Activated effector memory CD4-positive, alpha-beta T cell treated with anti-CD3 and anti-CD28 coated beads, Interleukin-2, amount 50 U/mL, for 16 hours (primary cell): ENCODE measurements at regions not wholly inside any gene's neighbourhood (a gene's known extent, or its start where the extent isn't known, plus 50 kb on each side); places are given as distances from the start of the nearest gene placed in this dataset.
"Not testable (repeated sequence)": the region's sequence is repeated elsewhere in the genome, so short reads cannot be mapped to it uniquely, and the experiment has no call there.

ENCODE experiments used
- DNase-seq: peaks from one replicate; pipeline ENCODE4 v3.0.0-alpha.2; 2020

DNA sequence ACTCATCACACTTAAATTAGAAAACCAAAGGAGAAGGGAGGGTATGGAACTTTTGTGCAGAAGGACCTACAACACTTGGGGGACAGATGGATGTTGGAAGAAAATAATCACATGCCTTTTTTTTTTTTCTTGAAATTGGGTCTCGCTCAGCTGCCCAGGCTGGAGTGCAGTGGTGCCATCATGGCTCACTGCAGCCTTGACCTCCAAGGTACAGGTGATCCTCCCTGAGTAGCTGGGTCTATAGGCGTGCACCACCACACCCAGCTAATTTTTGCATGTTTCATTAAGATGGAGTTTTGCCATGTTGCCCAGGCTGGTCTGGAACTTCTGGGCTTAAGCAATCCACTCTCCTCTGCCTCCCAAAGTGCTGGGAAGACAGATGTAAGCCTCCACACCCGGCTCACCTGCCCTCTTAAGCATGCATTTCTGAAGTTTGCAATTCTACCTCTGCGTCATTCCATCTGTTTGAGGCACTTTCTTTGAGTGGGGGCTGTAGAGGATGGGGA is 370.8 kb upstream of the JARID2 start:
- DNase-seq = no peak

DNA sequence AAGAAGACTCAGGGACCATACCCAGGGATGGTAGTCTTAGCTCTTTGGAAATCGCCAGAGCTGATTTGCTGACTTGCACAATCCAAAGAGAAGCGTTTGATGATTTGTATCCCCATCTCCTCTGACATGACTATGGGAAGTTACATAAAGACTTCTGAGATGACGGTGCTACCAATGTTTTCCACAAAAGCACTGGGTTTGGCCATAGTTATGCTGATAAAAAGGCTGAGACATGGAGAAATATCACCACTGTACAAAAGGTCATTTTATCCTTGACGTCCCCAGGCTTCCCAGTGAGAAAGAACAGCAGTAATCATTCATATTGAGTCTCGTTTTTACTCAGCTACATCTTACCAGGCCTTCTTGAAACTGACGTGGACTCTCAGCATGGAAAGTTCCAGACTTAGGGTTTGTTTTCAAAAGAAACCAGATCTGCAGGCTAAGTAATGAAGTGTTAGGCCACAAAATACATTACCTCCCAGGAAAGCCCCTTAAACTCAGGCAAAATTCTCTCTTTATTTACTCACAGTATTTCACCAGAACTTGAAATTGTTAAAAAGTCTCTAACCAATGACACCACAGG is 370.3 kb upstream of the JARID2 start:
- DNase-seq = no peak

DNA sequence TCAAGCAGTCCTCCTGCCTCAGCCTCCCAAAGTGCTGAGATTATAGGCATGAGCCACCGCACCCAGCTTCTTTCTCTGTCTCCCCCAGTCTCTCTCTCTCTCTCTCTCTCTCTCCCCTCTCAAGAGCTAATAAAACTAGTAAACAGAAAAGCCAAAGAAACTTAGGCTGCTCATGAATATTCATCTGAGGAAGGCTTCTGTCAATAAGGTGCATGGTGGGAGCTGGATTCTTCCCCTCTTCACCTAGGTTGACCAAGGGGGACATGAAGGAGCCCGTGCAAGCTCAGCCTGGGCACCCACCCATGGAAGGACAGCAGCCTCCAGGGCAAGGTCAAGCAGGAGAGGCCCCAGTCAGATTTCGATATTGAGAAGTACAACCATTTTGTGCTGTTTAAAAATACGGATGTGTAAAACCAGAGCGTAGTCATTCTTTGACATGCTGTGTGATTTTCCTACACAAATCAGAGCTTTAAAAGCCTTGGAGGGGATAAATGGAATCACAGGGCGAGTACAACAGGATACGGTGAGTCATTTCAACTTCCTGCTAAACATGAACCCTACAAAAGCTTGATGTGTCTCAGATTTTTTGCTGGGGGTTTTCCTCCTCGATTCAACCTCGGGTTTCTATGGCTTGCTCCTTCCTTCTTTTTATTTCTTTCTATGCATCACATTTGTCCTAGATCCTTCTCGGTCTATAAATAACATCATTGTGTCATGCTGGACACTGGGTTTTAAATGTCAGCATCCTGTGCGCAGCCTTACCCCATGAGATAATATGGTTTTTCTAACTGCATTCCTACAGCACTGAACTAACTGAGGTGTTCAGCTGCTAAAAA is 368.9 kb upstream of the JARID2 start:
- DNase-seq = no peak

DNA sequence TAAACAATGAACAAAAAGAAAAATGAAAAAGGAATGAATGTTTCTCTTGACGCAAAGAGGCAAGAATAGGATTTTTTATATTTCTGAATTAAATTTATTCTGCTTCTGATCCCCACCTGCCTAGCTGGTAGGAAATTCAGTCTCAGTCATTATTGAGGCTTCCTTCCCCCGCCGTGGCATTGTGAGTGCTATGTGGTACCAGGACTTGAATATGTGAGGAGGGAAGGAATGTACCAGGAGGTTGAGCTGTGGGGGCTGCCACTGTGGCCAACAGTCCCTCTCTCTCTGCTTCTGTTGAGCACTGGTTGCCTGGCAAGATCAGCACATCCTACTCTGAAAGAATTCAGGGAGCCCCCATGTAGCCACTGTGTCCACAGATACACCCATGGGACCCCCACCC is 368.1 kb upstream of the JARID2 start:
- no peak for DNase-seq

DNA sequence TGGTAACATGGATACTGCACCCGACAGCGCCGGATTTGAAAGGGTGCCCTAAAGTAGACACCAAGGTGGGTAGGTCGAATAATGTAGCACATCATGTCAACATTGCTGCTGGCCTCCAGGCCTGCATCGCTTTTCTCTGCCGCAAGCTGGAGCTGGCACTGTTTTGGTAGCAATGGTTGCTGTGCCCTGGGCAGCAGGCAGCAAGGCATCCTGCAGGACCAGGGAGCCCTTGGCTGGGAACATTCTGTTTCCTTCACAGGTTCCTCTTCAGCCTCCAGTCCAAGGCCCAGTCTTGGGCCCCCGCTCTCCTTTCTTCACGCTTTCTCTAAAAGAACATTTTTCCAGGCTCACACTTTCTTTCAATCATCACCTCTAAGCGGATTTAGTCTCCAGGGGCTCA is 365.8 kb upstream of the JARID2 start:
- no peak for DNase-seq

DNA sequence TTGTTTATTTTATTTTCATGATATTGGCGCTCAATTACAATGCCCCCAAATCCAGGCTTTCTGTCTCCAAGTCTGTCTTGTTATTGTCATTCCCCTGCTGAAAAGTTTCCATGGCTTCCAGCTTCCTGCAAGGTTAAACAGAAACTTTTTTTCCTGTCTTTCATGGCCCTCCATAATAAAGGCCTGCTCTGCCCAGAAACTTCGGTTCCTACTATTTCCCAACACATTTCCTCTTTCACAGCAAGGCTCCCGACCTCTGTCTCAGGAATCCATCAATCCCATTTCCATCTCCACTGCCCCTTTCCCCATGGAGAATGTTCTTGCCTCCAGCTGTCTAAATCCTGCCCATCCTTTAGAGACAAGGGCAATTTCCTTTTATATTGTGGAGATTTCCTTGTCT is 365.2 kb upstream of the JARID2 start:
- no peak for DNase-seq

DNA sequence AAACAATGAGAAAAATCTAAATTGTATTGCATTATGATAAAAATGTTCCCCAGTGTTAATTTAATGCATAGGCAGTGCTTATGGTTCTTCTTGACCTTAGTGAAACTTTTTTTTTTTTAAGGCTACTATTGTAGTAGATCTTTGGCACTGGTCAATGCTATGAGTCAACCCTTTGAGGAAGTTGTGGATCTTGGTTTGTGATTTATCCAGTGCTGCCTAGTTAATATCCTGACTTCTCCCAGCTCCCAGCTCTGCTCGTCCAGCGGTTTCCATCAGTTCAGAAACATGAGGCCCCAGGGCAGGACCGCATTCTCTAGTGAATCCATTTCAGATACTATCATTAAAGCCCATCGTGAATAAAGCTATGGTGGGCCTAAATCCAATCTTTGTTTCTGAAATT is 364.5 kb upstream of the JARID2 start:
- DNase-seq = no peak

DNA sequence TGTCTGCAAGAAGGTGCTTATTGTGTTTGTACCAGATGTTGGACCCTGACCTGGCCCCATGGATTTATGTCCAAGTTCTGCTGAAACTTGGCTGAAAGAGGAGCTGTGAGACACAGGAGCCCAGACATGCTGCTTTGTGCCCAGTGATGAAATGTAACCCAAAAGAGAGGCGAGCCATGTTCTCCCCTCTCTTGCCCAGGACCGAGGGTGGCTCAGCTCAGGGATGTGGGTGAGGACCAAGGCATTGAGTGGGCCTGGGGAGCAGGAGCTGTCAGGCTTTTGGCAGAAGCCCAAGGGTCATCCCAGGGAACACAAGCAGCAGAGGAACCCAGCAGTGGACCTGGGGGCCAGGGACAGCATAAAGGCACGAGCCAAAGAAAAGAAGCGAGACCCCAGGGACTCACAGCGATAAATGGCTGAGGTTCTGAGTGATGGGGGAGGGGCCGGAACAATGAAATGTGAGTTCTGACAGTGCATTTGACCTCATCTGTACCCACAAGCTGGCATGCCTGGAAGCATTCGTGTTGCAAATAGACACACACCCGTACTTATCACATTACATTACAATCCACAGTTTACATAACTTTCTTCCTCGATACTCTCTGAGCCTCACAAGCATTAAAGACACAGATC is 363.4 kb upstream of the JARID2 start:
- no peak for DNase-seq

DNA sequence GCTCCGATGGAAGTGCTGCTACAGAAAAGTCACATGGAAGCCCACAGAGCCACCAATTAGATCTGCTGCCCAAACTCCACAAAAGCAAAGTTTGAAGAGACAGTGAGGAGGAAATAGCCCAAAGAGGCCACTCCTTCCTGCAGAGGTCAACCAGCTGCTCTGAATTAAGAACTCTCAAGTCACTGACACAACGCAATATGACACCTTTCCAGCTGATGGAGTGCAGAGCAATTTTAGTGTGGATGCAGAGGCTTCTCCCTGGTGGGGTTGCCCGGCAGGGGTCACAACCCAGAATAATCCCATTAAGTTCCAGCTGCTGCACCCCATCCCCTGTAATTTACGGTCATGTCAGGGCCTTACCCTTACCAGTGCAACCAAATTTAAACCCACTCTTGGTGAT is 361.9 kb upstream of the JARID2 start:
- DNase-seq = no peak

DNA sequence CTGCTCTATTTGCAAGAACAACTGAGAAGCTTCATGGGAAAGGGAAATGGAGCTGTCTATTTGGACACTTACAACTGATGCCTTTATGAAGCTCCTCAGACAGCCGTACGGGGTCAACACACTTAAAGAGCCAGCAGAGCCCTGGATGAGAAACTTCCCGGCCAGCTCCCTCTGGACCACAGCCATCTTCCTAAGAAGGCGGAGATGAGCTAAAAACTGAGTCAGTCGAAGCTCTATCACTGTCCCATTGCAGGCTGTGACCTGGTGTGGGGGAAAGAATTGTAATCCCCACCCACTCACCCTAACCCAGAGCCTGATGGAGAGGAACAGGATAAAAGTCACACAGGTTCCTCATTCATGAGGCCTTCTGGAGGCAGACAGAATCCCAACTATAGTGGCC is 360.4 kb upstream of the JARID2 start:
- DNase-seq = no peak

DNA sequence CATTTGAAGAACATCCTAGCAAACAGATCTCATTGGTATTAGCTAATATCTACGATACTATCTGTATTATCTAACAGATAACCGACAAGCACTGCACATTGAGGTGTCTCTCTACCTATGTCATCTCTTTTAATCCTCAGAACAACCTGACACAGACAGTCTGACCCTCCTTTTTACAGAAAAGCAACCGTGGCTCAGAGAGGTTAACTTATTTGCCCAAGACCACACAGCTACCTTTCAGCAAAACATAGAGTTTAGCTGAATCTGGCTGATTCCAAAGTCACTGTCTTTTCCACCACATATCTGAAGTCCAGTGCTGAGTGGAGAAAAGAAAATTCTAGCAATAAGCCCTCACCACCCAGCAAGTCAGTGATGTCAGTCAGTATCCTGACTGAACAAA is 358.7 kb upstream of the JARID2 start:
- no peak for DNase-seq

DNA sequence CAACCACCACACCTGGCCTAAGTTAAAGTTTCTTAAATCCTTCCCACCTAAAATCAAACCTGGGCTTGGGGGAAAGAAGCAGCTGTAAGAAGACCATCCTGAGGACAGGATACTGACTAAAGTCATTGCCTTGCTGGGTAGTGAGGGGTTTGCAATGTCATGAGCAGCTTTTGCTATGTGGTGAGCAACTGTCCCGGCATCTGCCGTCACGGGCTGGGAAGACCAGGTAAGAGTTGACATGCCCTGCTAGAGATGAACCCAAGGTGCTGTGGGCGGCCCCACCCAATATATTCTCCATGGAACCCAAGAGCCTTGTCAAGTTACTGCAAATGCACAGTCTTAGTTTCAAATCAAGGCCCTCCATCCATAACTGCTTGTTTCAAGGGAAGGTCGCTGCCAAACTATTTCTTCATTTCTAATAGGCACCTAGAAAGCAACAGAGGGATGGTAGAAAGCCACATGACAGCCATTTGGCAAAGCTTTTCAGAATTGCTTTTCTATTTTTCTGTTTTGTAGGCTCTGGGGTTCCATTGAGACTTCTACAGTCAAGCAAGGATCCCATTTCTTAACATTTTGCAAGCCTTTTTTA is 357.8 kb upstream of the JARID2 start:
- DNase-seq = no peak

DNA sequence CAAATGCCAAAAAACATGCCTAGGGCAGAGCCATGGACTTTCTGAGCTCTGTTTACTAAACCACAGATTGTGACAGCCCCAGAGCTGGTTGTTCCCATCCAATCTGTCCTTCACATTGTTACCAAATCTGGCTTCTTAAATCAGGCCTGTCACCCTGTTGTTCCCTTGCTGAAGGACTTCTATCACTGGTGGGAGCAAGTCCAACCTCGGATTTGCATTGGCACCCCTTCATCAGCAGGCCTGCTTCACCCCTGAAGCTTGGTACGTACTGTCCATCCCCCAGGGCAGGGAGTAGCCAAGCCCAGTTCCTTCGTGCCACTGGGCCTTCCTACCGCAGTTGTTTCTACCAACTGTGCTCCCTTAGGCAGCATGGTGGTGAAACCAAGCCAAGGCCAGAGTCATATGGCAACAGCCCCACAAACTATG is 357.3 kb upstream of the JARID2 start:
- DNase-seq = no peak

DNA sequence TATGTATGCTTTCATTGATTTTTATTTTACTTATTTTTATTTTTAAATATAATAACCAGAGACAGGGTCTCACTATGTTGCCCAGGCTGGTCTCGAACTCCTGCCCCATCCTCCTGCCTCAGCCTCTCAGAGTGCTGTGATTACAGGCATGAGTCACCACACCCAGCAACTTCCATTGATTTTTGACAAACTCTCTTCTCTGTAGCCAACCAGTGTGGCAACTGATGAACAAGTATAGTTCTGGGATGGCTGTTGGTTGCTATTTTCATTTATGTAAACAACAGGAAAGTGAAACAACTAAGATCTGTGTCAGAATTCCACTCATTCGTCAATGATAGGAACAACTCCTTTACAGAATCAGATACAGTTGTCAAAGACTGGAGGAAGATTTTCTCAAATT is 356.7 kb upstream of the JARID2 start:
- DNase-seq = no peak

DNA sequence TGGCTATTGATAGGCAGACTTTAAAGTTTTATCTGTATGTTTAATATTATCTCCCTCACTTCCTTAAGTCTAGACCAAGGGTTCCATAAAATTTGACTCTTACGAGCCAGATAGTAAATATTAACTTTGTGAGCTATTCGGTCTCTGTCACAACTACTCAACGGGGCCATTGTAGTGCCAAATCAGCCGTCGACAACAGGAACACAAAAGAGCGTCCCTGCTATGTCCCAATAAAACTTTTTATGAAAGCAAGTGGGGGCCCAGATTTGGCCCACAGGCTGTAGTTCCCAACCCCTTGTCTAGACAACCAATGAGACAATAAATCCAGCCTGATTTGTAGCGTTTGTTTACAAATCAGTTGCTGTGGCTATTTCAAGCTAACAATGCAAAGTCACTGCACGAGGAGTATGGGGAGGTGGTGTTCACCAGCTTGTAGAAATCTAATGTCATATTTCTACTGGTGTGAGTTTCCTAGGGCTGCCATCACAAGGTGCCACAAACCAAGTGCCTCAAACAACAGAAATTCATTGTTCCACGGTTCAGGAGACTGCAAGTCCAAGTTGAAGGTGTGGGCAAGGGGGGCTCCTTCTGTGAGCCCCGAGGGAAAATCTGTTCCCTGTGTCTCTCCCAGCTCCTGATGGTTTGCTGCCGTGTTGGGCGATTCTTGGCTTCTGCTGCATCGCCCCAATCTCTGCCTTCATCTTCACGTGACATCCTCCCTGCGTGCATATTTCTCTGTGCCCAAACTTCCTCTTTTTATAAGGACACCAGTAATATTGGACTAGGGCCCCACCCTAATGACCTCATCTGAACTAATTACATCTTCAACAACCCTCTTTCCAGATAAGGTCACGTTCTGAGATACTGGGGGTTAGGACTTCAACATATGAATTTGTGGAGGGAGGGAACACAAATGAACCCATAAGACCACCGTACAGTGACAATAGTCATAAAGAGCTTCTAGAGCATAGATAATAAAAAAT is 356.0 kb upstream of the JARID2 start:
- DNase-seq = no peak

DNA sequence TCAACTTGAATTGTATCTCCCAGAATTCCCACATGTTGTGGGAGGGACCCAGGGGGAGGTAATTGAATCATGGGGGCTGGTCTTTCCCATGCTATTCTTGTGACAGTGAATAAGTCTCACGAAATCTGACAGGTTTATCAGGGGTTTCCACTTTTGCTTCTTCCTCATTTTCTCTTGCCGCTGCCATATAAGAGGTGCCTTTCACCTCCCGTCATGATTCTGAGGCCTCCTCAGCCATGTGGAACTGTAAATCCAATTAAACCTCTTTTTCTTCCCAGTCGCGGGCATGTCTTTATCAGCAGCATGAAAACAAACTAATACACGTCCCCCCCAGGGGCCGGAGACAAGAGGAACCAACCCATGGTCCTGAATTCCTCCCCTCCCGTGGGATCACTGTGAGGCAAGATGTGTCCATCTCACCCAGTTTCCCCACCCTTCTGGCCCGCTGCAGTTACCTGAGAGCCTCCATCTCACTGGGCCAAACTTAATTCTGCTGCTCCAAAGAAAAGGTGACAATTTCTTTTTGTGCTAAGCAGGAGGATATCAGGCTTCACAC is 354.0 kb upstream of the JARID2 start:
- DNase-seq = not testable (repeated sequence)

DNA sequence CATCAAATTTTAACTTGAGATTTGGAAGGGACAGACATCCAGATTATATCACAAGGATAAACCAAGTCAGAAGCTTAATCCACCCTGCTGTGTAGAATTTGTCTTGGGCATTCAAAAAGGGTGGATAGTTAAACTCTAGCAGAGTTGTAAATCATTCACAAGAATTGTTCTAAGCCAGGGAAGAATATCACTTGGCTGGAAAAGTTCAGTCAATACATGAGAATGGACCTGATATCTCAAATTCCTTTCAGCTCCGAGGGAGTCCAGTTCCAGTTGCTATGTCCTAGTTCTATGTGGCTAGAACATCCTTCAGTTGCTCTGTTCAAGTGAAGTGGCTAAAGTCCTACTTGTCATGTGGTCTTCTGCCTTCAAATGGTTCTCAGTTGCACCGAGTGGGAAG is 351.8 kb upstream of the JARID2 start:
- DNase-seq = no peak

DNA sequence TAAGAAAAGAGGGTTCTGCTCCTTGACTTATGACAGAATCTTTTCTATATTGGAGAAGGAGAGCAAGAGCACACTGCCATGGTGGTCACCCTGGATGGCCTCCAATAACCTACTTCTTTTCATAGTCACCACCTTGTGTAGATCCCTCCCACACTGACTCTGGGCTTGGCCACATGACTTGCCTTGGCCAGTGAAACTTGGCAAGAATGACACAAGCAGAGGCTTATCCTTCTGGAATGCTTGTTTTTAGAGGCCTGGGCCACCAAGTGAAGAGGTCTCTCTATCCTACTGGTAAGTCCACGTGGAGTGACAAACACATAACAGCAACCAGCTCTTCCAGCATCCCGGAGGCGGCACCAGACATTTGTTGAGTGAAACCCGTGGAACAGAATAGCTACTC is 349.4 kb upstream of the JARID2 start:
- DNase-seq = no peak

DNA sequence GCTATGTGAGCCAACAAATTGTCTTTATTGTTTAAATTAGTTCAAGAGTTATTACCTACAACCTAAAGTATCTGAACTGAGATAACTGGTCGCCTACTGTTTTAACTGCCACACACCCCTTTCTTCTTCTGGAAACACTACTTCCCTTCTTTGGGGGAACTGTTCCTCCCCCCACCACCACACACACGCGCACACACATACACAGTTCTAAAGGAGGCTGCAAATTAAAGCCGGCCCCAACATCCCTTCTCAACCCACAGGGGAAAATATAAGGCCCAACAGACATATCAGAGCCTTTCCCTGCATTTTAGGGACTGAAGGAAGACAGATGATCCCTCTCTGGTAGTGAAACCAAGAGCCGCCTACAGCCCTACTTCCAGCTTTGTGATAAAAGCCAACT is 348.0 kb upstream of the JARID2 start:
- DNase-seq = no peak

DNA sequence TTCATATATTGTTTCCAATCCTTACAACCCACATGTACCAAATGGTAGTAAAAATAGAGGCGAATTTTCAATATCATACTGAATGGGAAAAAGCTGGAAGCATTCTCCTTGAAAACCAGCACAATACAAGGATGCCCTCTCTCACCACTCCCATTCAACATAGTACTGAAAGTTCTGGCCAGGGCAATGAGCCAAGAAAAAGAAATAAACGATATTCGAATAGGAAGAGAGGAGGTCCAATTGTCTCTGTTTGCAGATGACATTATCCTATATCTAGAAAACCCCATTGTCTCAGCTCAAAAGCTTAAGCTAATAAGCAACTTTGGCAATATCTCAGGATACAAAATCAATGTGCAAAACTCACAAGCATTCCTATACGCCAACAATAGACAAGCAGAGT is 346.4 kb upstream of the JARID2 start:
- not testable (repeated sequence) for DNase-seq

DNA sequence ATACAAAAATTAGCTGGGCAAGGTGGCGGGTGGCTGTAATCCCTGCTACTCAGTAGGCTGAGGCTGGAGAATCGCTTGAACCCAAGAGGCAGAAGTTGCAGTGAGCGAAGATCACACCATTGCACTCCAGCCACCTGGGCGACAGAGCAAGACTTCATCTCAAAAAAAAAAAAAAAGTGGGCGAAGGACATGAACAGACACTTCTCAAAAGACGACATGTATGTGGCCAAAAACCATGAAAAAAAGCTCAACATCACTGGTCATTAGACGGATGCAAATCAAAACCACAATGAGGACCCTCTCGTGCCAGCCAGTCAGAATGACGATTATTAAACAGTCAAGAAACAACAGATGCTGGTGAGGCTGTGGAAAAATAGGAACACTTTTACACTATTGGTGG is 344.9 kb upstream of the JARID2 start:
- no peak for DNase-seq
